OCI-LY1 (cell line): ENCODE measurements at regions not wholly inside any gene's neighbourhood (a gene's known extent, or its start where the extent isn't known, plus 50 kb on each side); places are given as distances from the start of the nearest gene placed in this dataset.

ENCODE experiments used
- H2AFZ ChIP-seq: fragments of 200-600 bp; sonication (generic), shearing (Covaris generic); 2 replicates; pipeline ENCODE4 v1.6.0; 2014; ENCODE audit warnings: antibody characterized with exemption, mild to moderate bottlenecking, low read length
- H3F3A ChIP-seq: fragments of 200-600 bp; sonication (generic), shearing (Covaris generic); 2 replicates; pipeline ENCODE4 v1.6.0; 2014; ENCODE audit warnings: mild to moderate bottlenecking, antibody characterized with exemption, low read length, moderate library complexity; ENCODE audit not compliant: insufficient read depth
- H3K27ac ChIP-seq: fragments of 200-600 bp; sonication (generic); 2 replicates; pipeline ENCODE4 v1.5.1; 2014; ENCODE audit warnings: low read length, mixed run types, mild to moderate bottlenecking, low read depth; ENCODE audit not compliant: poor library complexity, severe bottlenecking
- H3K27me3 ChIP-seq: fragments of 200-600 bp; sonication (generic); 2 replicates; pipeline ENCODE4 v1.6.0; 2014; ENCODE audit warnings: antibody characterized with exemption, mild to moderate bottlenecking, low read length, moderate library complexity; ENCODE audit not compliant: insufficient read depth
- H3K36me3 ChIP-seq: fragments of 200-600 bp; sonication (generic); 2 replicates; pipeline ENCODE4 v1.6.1; 2014; ENCODE audit warnings: mild to moderate bottlenecking, antibody characterized with exemption, low read length, moderate library complexity, mixed read lengths; ENCODE audit not compliant: insufficient read depth
- H3K4me1 ChIP-seq: fragments of 200-600 bp; sonication (generic); 2 replicates; pipeline ENCODE4 v1.5.1; 2014; ENCODE audit warnings: mild to moderate bottlenecking, low read length, moderate library complexity; ENCODE audit not compliant: insufficient read depth, severe bottlenecking
- H3K4me2 ChIP-seq: fragments of 200-600 bp; sonication (generic), shearing (Covaris generic); 2 replicates; pipeline ENCODE4 v1.6.1; 2014; ENCODE audit warnings: low read length
- H3K4me3 ChIP-seq: fragments of 200-600 bp; sonication (generic); 2 replicates; pipeline ENCODE4 v1.5.1; 2014; ENCODE audit warnings: low read length, low read depth, mild to moderate bottlenecking, mixed read lengths; ENCODE audit not compliant: poor library complexity, severe bottlenecking
- H3K79me2 ChIP-seq: fragments of 200-600 bp; shearing (Covaris generic); 2 replicates; pipeline ENCODE4 v1.6.1; 2016; ENCODE audit warnings: mixed run types, low read length, mixed read lengths; ENCODE audit not compliant: insufficient read depth
- H3K9ac ChIP-seq: fragments of 200-600 bp; sonication (generic), shearing (Covaris generic); 2 replicates; pipeline ENCODE4 v1.6.1; 2014; ENCODE audit warnings: mild to moderate bottlenecking, low read length, mixed read lengths
- H3K9me2 ChIP-seq: fragments of 200-600 bp; sonication (generic), shearing (Covaris generic); 2 replicates; pipeline ENCODE4 v1.6.1; 2014; ENCODE audit warnings: low read depth, mild to moderate bottlenecking, low read length, mixed read lengths
- H3K9me3 ChIP-seq: fragments of 200-600 bp; shearing (Covaris generic); 2 replicates; pipeline ENCODE4 v1.6.1; 2014; ENCODE audit warnings: low read length, mixed read lengths
- H4K20me1 ChIP-seq: fragments of 200-600 bp; sonication (generic), shearing (Covaris generic); 2 replicates; pipeline ENCODE4 v1.6.0; 2016; ENCODE audit warnings: mild to moderate bottlenecking, low read length; ENCODE audit not compliant: insufficient read depth
- EZH2 ChIP-seq: fragments of 200-600 bp; sonication (generic), shearing (Covaris generic); IDR thresholded peaks from 2 replicates; pipeline ENCODE4 v1.8.0; 2017; ENCODE audit warnings: borderline replicate concordance, mixed run types, mild to moderate bottlenecking, antibody characterized with exemption, low read length, moderate library complexity, mixed read lengths
- TF ChIP-seq, protein P1 (sequence below): fragments of 200-600 bp; sonication (generic), shearing (Covaris generic); IDR thresholded peaks from 2 replicates; pipeline ENCODE4 v1.5.1; 2017; ENCODE audit warnings: mild to moderate bottlenecking, antibody characterized with exemption, low read length, moderate library complexity, mixed read lengths

DNA sequence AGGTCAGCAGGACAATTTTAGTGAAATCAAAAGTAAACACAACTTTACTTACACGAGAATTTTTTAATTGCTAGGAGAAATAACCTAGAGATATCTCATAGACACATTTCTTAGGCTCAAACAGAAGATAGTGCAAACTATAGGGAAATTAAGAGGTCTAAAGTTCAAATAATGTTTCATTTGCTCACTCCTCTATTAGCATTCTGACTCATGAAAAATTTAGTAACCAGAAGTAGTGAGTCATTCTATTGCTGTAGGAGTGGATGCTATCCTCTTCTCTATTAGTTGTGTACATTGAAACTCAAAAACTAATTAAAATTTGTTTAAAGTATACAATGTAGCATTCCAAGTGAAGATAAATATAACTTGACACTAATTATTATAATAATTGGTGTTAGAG, 908.3 kb upstream of the TMEFF2 start:
- H2AFZ ChIP-seq: no peak overlapping the region
- H3K9ac ChIP-seq: no peak overlapping the region
- H3K4me3 ChIP-seq: no peak overlapping the region
- H3F3A ChIP-seq: no peaks in the 10 kb centered on the region
- no peaks in the 10 kb centered on the region for H4K20me1 ChIP-seq
- TF ChIP-seq, protein P1, sequence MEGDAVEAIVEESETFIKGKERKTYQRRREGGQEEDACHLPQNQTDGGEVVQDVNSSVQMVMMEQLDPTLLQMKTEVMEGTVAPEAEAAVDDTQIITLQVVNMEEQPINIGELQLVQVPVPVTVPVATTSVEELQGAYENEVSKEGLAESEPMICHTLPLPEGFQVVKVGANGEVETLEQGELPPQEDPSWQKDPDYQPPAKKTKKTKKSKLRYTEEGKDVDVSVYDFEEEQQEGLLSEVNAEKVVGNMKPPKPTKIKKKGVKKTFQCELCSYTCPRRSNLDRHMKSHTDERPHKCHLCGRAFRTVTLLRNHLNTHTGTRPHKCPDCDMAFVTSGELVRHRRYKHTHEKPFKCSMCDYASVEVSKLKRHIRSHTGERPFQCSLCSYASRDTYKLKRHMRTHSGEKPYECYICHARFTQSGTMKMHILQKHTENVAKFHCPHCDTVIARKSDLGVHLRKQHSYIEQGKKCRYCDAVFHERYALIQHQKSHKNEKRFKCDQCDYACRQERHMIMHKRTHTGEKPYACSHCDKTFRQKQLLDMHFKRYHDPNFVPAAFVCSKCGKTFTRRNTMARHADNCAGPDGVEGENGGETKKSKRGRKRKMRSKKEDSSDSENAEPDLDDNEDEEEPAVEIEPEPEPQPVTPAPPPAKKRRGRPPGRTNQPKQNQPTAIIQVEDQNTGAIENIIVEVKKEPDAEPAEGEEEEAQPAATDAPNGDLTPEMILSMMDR: no peak
- TF ChIP-seq EZH2: no peak
- no peaks in the 10 kb centered on the region for H3K4me1 ChIP-seq
- H3K9me3 ChIP-seq: no peaks in the 10 kb centered on the region
- H3K9me2 ChIP-seq: no peaks in the 10 kb centered on the region
- no peaks in the 10 kb centered on the region for H3K79me2 ChIP-seq
- no peak overlapping the region for H3K27ac ChIP-seq
- H3K4me2 ChIP-seq: no peak overlapping the region
- no peaks in the 10 kb centered on the region for H3K27me3 ChIP-seq
- H3K36me3 ChIP-seq: no peaks in the 10 kb centered on the region

DNA sequence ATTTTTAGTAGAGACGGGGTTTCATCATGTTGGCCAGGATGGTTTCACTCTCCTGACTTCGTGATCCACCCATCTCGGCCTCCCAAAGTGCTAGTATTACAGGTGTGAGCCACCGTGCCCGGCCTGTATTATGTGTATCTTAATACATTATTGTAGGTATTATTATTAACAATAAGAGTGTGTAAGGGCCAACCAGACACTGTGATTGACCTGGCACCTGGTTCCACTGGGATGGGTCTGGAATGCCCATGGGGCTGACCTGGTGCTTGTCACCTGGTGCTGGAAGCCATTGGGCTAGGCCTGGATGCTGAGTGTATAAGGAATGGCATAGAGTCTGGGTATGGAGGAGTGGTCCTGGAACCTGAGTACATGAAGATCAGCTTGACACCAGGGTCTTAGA, 906.9 kb upstream of the TMEFF2 start:
- no peak overlapping the region for H3K9ac ChIP-seq
- no peaks in the 10 kb centered on the region for H3K79me2 ChIP-seq
- TF ChIP-seq EZH2: no peak
- TF ChIP-seq, protein P1: no peak
- no peaks in the 10 kb centered on the region for H4K20me1 ChIP-seq
- H3K9me2 ChIP-seq: no peaks in the 10 kb centered on the region
- no peaks in the 10 kb centered on the region for H3K4me1 ChIP-seq
- no peak overlapping the region for H3K27ac ChIP-seq
- H3K9me3 ChIP-seq: no peaks in the 10 kb centered on the region
- no peaks in the 10 kb centered on the region for H3F3A ChIP-seq
- no peak overlapping the region for H2AFZ ChIP-seq
- no peak overlapping the region for H3K4me2 ChIP-seq
- H3K27me3 ChIP-seq: no peaks in the 10 kb centered on the region
- no peak overlapping the region for H3K4me3 ChIP-seq
- H3K36me3 ChIP-seq: no peaks in the 10 kb centered on the region

DNA sequence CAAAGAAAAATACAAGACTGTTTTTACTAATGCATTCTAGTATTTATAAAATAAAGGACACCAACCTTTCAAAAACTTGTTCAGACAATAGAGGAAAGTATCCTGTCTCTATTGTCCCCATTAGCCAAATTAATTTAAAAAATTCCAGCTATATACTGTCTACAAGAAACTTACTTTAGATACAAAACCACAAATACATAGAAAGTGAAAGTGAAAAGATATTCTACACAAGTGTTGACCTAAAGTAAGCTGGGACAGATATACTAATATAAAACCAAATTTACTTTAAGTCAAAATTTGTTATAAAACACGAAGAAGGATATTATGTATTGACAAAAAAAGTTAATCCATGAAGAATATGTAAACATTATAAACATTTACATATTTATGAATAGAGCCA, 893.3 kb upstream of the TMEFF2 start:
- no peak overlapping the region for H3K9ac ChIP-seq
- H3K27me3 ChIP-seq: no peaks in the 10 kb centered on the region
- H2AFZ ChIP-seq: no peak overlapping the region
- H3K4me1 ChIP-seq: no peaks in the 10 kb centered on the region
- no peaks in the 10 kb centered on the region for H3K36me3 ChIP-seq
- no peak overlapping the region for H3K4me3 ChIP-seq
- no peaks in the 10 kb centered on the region for H3F3A ChIP-seq
- no peak overlapping the region for H3K27ac ChIP-seq
- TF ChIP-seq EZH2: no peak
- TF ChIP-seq, protein P1: no peak
- H3K9me2 ChIP-seq: no peaks in the 10 kb centered on the region
- H3K4me2 ChIP-seq: no peak overlapping the region
- no peaks in the 10 kb centered on the region for H3K79me2 ChIP-seq
- no peaks in the 10 kb centered on the region for H4K20me1 ChIP-seq
- H3K9me3 ChIP-seq: no peaks in the 10 kb centered on the region
